OCI-M1 (cell line): ENCODE measurements at regions not wholly inside any gene's neighbourhood (a gene's known extent, or its start where the extent isn't known, plus 50 kb on each side); places are given as distances from the start of the nearest gene placed in this dataset.

ENCODE experiments used
- DNase-seq: peaks from one replicate; lab custom pipeline; 2025; lab: John Stamatoyannopoulos, UW

DNA sequence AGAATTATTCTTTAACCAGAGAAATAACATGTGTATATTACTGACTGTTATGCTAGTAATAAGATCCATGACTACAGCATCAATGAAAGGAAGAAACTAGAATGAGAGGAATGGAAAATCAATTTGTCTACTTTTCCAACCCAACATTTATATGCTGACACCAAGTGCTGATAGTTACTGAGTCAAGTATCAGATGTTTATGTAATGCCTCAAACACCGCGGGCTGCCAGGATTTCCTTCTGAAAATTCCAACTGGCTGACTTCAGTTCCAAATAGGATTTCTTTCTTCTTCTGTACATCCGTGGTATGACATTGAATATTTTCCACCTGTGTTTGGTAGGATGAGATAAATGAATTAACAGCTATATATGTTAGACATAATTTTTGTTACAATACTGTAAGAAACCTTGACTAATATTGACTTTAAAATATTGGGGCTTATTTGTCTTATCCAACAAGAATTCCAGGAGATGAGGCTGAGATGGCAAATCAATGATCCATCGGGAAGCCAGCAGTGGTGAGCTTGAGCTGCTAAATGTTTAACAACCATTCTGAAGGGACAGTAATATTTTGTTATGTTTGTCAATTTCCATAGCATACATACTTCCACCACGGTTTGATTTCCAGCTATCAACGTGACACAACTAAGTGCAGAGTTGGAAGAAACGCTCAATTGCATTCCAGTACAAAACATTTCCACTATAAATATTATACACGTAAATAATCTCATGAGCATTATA lies 435.2 kb upstream of the AUTS2 start:
- DNase-seq = no peak

- no peak for DNase-seq
Measured at GRCh38 chr7:69166979-69167516, 431.2 kb upstream of the AUTS2 start.

- no peak for DNase-seq
Measured at GRCh38 chr7:69169386-69169785, 428.9 kb upstream of the AUTS2 start.

- DNase-seq = no peak
Measured at GRCh38 chr7:69172357-69173077, 425.8 kb upstream of the AUTS2 start.

DNA sequence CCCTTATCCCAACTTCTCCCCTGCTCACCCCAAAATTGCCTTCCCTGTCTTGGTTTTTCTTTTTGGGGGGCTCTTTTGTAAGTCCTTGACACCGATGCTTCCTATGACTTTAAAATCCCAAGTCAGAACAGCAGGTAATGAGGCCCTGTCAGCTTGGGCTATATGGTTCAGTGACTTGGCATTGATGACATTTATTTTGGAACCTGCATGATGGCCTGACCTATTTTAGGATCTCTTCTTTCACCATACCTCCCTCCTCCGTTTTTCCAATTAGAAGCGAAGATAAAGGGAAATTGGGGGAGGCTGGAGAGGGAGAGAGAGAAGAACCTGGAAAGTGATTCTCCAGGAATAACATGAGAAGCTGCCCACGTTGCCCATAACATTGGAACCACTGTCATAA lies 424.9 kb upstream of the AUTS2 start:
- DNase-seq = no peak

DNA sequence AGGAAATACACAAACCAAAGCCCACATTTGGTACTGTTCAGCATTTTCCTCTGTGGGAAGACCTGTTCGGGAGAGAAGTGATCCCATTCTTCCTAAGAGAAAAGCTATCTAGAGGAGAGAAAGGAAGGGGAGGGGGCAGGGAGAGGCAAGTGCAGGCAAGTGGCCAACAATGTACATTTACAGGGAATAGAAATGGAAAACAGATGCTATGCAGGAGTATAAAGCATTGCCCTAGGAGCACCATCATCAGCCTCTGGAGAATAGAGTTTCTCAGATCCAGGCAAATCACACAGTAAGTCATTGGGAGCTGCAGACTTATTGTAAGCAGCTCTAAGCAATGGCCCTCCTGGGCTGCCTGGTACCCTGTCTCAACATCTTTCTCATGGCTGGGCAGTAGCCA lies 424.4 kb upstream of the AUTS2 start:
- no peak for DNase-seq

GRCh38 chr7:69176841-69177240 lies 421.4 kb upstream of the AUTS2 start:
- no peak for DNase-seq

DNA sequence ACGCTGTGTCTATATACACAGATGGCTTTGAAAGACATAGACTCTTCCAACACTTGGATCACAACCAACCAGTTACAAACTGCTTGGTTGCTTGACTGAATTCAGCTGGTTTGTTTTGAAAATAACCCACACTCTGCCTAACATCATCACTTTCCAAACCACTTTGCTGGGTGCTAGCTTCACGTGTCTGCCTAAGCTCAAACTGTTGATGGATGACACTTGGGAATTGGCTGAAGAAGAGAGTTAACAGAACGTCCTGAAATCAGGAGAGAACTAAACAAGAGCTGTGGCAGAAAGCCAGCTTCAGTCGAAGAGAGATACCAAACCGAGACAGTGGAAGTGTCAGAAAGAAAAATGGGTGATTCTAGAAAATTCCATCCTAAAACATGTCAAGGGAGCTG lies 420.8 kb upstream of the AUTS2 start:
- DNase-seq = no peak

DNA sequence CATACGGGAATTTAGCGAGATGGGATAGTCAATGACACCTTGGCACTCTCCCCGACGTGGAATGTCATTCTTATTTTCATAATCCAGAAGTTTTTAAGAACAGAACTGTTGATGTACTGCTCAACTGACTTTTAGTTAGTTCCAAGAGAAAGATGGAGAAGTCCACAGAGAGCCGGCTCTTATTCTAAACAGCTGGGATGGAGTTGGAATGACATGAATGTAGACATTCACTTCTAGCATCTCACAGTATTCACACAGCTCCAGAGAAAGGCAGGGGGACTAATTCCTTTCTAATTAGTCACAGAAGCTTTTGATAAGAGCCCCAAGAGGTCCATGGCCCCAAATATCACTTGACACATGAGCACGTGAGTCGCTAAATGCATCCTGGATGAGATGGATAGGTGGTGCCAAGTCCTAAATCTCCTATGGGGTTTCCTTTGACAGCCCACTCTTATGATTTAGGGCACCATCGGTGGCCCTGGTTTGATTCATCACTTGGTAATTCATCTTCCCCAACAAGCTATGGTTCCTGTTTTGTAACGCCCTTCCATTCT lies 420.3 kb upstream of the AUTS2 start:
- DNase-seq = no peak

- no peak for DNase-seq
Measured at GRCh38 chr7:69180662-69181061, 417.6 kb upstream of the AUTS2 start.

DNA sequence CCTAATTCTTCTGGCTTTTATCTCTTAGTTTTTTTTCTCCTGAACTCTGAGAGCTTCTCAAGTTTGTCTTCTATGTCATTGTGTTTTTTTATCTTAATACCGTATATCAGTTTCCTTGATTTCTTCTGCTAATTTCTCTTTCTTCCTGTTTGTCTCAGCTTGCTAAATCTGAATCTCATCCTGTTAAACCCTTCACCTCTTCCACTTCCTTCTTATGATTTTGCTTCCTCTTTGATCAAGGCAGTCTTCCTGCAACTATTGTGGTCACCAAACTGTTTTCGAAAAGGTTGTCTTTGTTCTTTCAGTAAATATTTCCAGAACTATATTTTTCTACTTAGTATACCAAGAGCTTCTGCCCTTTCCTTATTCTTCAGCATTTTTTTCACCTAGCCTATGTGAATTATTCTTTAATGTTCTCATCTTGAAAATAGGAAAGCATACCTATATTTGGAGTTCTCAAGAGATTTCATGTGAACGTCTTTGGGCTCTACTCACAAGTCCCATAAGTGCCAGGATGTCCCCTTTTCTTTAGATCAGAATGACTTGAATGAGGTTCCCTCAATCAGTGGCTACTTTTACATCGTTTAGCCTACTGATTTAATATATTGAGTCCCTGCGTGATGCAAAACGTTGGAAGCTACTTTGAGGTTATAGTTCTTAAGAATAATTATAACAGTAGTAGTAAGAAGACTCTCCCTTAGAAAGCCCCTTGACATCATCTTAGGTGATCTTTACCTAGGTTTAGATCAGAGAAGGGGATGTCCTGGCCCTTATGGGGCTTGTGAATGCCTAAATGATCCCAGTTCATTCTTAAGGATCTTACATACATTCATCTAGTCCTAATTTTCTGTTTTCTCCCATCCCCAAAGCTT lies 415.4 kb upstream of the AUTS2 start:
- DNase-seq = no peak

DNA sequence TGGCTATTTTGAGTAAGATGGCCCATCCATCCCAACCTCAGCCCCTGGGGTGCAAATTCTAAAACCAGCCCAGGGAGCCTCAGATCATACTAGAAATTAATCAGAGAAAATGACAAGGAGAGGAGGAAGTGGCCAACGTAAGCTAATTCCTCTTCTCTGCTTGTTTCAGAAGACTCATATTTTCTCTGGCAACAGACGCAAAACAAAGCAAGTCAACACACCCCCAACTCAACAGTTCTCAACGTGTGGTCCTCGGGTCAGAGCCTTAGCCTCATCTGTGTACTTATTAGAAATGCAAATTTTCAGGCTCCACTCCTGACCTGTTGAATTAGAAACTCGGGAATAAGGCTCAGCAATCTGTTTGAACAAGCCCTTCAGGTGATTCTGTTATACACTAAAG lies 413.9 kb upstream of the AUTS2 start:
- no peak for DNase-seq

- no peak for DNase-seq
Measured at GRCh38 chr7:69185170-69185569, 413.1 kb upstream of the AUTS2 start.

DNA sequence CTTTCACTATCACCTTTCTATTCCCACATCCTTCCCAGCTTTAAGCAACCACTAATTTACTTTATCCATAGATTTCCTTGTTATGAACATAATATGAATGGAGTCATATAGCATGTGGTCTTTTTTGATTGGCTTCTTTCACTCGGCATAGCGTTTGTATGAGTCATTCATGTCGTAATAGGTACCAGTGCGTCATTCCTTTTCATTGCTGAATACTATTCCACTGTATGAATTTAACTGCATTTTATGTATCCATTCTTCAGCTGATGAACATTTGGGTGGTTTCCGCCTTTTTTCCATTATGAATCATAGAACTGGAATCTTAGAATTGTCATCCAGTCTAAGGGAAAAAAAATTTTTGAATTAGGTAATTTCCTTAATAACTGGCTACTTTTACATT lies 411.3 kb upstream of the AUTS2 start:
- no peak for DNase-seq

GRCh38 chr7:69187824-69188333 lies 410.4 kb upstream of the AUTS2 start:
- no peak for DNase-seq

- no peak for DNase-seq
Measured at GRCh38 chr7:69189406-69189805, 408.9 kb upstream of the AUTS2 start.

- peak; percentile 13 for DNase-seq
Measured at GRCh38 chr7:69190025-69190424, 408.2 kb upstream of the AUTS2 start.

- DNase-seq = no peak
Measured at GRCh38 chr7:69190763-69191162, 407.5 kb upstream of the AUTS2 start.

GRCh38 chr7:69192134-69192533 lies 406.1 kb upstream of the AUTS2 start:
- DNase-seq = no peak

DNA sequence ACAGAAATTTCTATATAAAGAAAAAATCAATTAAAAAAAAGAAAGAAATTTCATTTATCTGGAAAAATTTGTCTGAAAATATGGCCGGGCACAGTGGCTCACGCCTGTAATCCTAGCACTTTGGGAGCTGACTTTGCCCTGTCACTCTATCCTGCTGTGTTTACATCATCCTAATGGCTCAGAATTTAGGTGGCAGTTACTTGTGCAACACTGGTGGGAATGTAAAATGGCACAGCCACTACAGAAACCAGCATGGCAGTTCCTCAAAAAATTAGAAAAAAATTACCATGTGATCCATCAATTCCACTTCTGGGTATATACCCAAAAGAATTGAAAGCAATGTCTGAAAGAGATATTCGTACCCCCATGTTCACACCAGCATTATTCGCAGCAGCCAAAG lies 405.2 kb upstream of the AUTS2 start:
- DNase-seq = no peak

DNA sequence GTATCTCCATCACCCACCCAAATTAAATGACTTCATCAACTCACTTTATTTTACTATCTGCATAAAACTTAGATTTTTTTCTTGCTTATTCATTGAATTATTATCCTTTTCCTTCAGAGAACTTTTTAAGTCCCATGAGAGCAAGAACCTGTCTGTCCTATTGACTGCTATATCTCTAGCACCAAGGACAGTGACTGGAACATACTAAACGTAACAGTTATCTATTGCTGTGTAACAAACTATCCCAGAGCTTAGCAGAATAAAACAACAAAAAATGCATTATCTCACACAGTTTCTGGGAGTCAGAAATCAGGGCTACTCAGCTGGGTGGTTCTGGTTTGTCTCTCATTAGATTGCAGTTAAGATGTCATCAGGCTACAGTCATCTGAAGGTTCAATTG lies 401.7 kb upstream of the AUTS2 start:
- DNase-seq = no peak

DNA sequence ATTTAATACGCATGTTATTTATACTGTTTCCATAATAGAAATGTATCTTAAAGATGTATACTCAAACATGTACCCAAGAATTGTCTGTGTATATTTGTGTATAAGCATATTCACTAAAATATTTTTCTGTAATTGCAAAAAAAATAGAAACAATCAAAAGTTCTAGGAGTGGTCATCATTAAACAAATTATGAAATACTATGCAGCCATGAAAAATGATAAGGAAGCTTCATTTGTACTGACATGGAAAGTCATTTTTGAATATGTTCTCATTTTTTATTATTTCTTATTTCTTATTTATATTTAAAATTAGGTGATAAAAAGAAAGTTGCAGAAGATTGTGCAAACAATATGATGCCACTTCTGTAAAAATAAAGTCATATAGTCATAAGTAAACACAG lies 400.0 kb upstream of the AUTS2 start:
- DNase-seq = no peak
